Stimulated activated CD4-positive, alpha-beta T cell treated with anti-CD3 and anti-CD28 coated beads, Interleukin-1b, Interleukin-23, amount 100 ng/mL, for 24 hours (primary cell): ENCODE measurements at regions not wholly inside any gene's neighbourhood (a gene's known extent, or its start where the extent isn't known, plus 50 kb on each side); places are given as distances from the start of the nearest gene placed in this dataset.

Experiments used
- DNase-seq, 4 experiments: peaks; one replicate each; pipeline ENCODE4 v3.0.0-alpha.2; 2020; ENCODE audit warnings: low read depth in 4 of 4, low spot score in 1 of 4

- no peak for DNase-seq
These were observed 228.8 kb downstream of the CDH11 start for GRCh38 chr16:64892835-64893785.

DNA sequence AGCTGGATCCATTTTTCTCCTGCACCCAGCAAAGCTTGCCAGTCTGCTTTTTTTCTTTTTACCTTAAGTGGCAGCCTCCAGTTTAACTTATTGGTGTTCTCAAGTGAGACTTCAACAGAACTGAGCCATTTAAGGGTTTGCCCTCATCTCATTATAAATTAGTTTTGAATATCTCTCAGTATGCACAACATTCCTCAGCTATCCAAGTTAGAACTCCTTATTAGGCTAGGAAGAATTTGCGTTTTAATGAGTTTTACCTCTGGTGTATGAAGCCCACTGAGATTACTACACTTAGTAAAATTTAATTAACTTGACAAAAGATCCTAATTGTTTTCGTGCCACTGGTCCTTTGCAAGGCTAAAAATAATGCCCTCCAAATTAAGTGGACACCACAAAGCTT, 232.4 kb downstream of the CDH11 start:
- no peak for DNase-seq

- no peak for DNase-seq
These were observed 234.2 kb downstream of the CDH11 start for GRCh38 chr16:64887651-64888050.

DNA sequence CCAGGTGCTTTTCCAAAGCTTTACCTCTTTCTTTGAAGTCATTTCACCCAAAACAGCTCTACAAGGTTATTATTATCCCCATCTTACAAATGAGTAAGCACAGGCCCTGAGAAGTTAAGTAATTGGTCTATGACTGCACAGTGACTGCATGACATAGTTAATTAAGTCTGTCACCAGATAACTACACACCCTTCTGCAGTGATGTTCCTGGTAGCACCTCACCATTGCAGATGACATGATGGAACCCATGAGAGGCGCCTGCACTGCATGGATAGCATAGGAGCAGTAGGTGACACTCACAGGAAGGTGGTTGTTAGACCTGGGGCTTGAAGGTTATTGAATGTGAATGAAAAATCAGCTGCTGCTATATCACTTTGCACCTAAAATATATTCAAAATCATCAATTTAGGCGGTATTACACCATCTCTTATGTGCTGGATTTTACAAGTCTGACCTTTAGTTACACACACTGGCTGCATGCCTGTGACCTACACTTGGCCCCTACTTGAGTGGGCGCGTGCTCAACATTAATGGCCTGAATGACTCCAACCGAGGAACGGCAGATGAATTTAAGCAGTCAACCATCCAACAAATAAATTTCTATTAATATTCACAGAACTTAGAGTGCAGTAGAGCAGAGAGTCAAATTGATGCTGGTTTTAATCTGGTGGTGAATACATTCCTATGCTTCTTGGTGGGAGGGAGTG, 239.6 kb downstream of the CDH11 start:
- DNase-seq: no peak

- no peak for DNase-seq
These were observed 240.9 kb downstream of the CDH11 start for GRCh38 chr16:64880994-64881393.

DNA sequence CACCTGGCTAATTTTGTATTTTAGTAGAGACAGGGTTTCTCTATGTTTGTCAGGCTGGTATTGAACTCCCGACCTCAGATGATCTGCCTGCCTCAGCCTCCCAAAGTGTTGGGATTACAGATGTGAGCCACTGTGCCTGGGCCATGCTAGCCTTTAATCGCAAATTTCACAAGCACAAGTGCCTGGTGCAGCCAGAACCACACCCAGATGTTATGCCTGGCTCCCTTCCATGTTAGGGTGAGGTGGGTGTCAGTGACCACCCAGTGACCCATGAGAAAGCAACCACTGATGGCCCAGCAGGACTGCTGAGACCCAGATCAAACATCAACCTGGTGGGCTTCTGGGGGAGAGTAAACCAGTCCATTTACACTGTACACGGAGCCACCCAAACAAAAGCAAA, 241.9 kb downstream of the CDH11 start:
- no peak for DNase-seq

- no peak for DNase-seq
These were observed 242.9 kb downstream of the CDH11 start for GRCh38 chr16:64878940-64879339.

GRCh38 chr16:64872101-64872500, 249.8 kb downstream of the CDH11 start:
- DNase-seq: no peak

GRCh38 chr16:64870859-64871258, 251.0 kb downstream of the CDH11 start:
- no peak for DNase-seq

GRCh38 chr16:64869781-64870180, 252.1 kb downstream of the CDH11 start:
- DNase-seq: no peak

GRCh38 chr16:64866021-64866420, 255.8 kb downstream of the CDH11 start:
- DNase-seq: no peak

DNA sequence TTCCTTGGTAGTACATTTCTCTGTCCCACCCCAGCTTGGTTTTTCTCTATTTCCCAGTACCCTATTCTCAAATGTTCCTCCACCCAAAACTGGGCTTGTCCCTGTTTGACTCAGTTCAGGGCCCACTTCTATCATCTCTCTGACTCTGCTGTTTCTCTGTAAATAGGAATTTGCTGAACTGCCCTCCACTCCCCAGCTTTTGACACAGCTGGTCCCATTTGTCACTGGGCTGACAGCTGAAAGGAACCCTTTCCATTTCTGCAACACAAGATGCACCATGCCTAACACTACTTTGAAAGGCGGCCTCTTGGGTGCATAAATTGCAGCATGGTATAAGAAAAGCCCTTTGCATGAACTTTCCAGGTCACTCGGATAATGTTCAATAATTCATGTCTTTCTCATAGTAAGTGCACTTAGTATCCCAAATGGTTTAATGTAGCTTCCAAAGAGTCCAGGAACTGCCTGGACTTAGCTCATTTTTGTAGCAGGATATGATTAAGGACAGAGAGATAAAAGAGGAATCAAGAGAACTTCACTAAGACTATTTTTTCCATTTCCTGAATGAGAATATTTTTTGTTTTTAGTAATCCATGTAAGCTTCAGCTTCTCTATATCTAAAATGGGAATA, 256.7 kb downstream of the CDH11 start:
- DNase-seq: no peak

GRCh38 chr16:64864232-64864809, 257.5 kb downstream of the CDH11 start:
- no peak for DNase-seq

DNA sequence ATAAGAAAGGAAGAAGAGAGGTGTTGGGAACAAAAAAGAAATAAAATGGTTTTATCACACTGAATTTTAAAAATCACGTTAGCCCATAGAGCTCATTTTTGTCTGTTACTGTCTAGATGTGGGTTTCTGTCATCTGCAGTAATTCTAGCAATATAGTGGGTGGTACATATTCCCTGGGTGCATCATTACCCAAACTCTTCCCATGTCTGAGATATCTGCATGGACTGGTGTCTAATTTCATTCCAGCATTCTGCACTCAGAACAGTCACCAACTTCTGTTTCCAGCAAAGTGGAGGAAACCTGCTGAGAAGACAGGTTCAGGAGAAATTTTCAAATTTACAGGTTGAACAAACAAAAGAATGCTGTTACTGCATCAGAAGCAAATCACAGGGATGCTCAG, 263.8 kb downstream of the CDH11 start:
- no peak for DNase-seq

GRCh38 chr16:64857411-64857810, 264.5 kb downstream of the CDH11 start:
- no peak for DNase-seq

GRCh38 chr16:64853551-64853950, 268.3 kb downstream of the CDH11 start:
- DNase-seq: no peak

- DNase-seq: no peak
These were observed 274.9 kb downstream of the CDH11 start for GRCh38 chr16:64846966-64847365.

- DNase-seq: no peak
These were observed 276.8 kb downstream of the CDH11 start for GRCh38 chr16:64845071-64845470.

- no peak for DNase-seq
These were observed 280.4 kb downstream of the CDH11 start for GRCh38 chr16:64841482-64841881.

DNA sequence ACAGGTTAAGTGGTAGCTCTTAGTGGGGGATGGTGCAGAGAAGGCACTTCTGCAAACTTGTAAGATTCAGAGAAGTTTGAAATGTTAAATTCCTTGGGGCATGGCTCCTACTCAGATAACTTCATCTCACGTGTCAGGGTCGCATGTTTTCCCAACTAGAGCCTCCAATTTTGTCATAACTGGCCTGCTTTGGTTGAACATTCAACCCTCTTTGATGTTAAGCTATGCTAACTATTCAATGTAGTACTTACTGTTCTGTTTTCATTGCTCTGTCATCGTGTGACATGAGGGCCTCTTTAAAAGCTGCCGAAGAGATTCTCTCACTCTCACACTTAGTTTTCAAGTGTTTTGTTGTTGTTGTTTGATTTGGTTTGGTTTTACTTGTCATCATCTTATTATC, 280.8 kb downstream of the CDH11 start:
- DNase-seq: no peak

GRCh38 chr16:64830653-64831052, 291.2 kb downstream of the CDH11 start:
- DNase-seq: no peak

- DNase-seq: no peak
These were observed 292.2 kb downstream of the CDH11 start for GRCh38 chr16:64829678-64830077.
